Calu3 (cell line): ENCODE measurements at regions not wholly inside any gene's neighbourhood (a gene's known extent, or its start where the extent isn't known, plus 50 kb on each side); places are given as distances from the start of the nearest gene placed in this dataset.

Experiments
- BruUV-seq: library from RNA; stranded (reverse); fragments of 400-500 nt; replicated peaks from 2 replicates; lab custom pipeline; 2021; lab: Mats Ljungman, UMichigan
- CTCF ChIA-PET: fragments of 300-600 bp; sonication (Branson Sonifier 250); formaldehyde crosslinking; loops from one replicate; lab custom pipeline; 2022; ENCODE audit warnings: antibody characterized with exemption; lab: Charles Lee
- DNase-seq: peaks from one replicate; pipeline ENCODE4 v3.0.0; 2022
- H3K27ac Mint-ChIP-seq: one replicate; pipeline ENCODE4 v1.8.0; 2022; ENCODE audit warnings: mixed read lengths; ENCODE audit not compliant: unreplicated experiment
- H3K27me3 Mint-ChIP-seq: one replicate; pipeline ENCODE4 v1.8.0; 2022; ENCODE audit warnings: mixed read lengths; ENCODE audit not compliant: unreplicated experiment
- H3K36me3 Mint-ChIP-seq: one replicate; pipeline ENCODE4 v1.8.0; 2022; ENCODE audit warnings: mild to moderate bottlenecking, moderate library complexity, mixed read lengths; ENCODE audit not compliant: insufficient read depth, unreplicated experiment
- H3K4me1 Mint-ChIP-seq: one replicate; pipeline ENCODE4 v1.8.0; 2022; ENCODE audit warnings: mild to moderate bottlenecking, low read depth, mixed read lengths; ENCODE audit not compliant: unreplicated experiment
- H3K4me3 Mint-ChIP-seq: one replicate; pipeline ENCODE4 v1.8.0; 2022; ENCODE audit warnings: mild to moderate bottlenecking, low read depth, moderate library complexity, mixed read lengths; ENCODE audit not compliant: unreplicated experiment
- H3K9me3 Mint-ChIP-seq: one replicate; pipeline ENCODE4 v1.8.0; 2022; ENCODE audit warnings: low read depth, mixed read lengths; ENCODE audit not compliant: unreplicated experiment
- CTCF ChIP-seq: fragments of 200-600 bp; IDR thresholded peaks from one replicate; pipeline ENCODE4 v1.8.0; 2022; ENCODE audit warnings: antibody characterized with exemption; ENCODE audit not compliant: unreplicated experiment
- intact Hi-C: fragments of 100-400 bp; cut with micrococcal nuclease; formaldehyde crosslinking; loops from one replicate; pipeline ENCODE4 v1.10.0; 2022; ENCODE audit not compliant: unreplicated experiment

DNA sequence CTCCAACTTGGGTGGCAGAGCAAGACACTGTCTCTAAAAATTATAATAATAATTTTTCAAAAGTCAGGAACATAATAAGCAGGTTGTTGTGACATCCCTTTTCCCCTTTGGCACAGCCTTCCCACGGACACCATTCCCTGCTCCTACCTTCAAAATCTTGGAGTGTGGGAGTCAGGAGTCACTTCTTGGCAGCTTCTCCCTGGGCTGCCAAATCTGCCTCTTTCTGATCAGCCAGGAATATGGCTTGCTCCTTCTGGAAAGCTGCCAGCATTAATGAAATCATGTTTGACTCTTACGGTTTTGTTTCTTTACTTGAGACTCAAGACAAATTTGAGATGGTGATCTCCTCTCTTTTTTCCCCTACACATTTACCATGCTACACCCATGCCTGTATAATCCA is 391.4 kb upstream of the SYT1 start:
- H3K4me1 Mint-ChIP-seq = no peaks in the 10 kb centered on the region
- no peak for TF ChIP-seq CTCF
- no peak for DNase-seq
- H3K9me3 Mint-ChIP-seq = peaks cover 5% of the 10 kb centered on the region
- H3K36me3 Mint-ChIP-seq = no peaks in the 10 kb centered on the region
- H3K27me3 Mint-ChIP-seq = no peaks in the 10 kb centered on the region
- no TSS peak for BruUV-seq
- CTCF ChIA-PET = interaction anchor here (0.7 kb wide), 1 partner anchor 647 kb away, joined by 4 read pairs; no protein-coding TSS in a partner anchor
- no peak overlapping the region for H3K4me3 Mint-ChIP-seq
- intact Hi-C loops = loop anchor here (10.0 kb wide), 1 partner anchor 902 kb away; no protein-coding TSS in a partner anchor
- no peak overlapping the region for H3K27ac Mint-ChIP-seq

- DNase-seq = no peak
- CTCF ChIA-PET = interaction anchor here (0.7 kb wide), 1 partner anchor 646 kb away, joined by 4 read pairs; no protein-coding TSS in a partner anchor
- H3K9me3 Mint-ChIP-seq = peaks cover 7% of the 10 kb centered on the region
- H3K27me3 Mint-ChIP-seq = no peaks in the 10 kb centered on the region
- TF ChIP-seq CTCF = no peak
- no peaks in the 10 kb centered on the region for H3K4me1 Mint-ChIP-seq
- no peak overlapping the region for H3K27ac Mint-ChIP-seq
- no peaks in the 10 kb centered on the region for H3K36me3 Mint-ChIP-seq
- intact Hi-C loops = loop anchor here (10.0 kb wide), 1 partner anchor 901 kb away; no protein-coding TSS in a partner anchor
- no peak overlapping the region for H3K4me3 Mint-ChIP-seq
- BruUV-seq = no TSS peak
Observed at GRCh38 chr12:78473561-78473960, 391.0 kb upstream of the SYT1 start.

DNA sequence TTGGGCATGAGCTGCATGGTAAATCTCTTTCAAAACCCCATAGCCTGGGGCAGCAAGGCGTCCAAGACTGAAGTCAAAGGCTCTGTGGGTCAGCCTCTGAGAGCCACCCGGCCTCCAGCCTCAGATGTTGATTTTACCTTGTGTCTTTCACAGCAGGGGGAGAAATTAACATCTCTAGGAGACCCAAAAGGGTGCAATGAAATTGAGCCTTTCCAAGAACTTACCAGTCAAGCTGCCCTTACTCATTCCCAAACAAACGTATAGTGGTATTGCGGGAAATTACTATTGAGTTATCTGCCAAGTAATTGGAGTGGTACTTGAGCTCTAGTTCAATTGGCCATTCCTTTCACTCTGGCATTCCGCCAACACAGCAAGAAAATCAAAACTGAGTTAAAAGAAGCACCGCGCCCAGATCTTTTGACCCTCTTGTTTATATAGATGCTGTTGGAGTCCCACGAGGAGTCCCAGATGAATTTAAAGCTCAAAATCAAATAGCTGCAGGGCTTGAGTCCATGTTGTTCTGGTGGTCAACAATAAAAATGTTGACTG is 380.7 kb upstream of the SYT1 start:
- no peak for DNase-seq
- no peaks in the 10 kb centered on the region for H3K36me3 Mint-ChIP-seq
- no peak overlapping the region for H3K27ac Mint-ChIP-seq
- TF ChIP-seq CTCF = no peak
- intact Hi-C loops = no loop called here
- no peak overlapping the region for H3K4me3 Mint-ChIP-seq
- H3K9me3 Mint-ChIP-seq = peaks cover 2% of the 10 kb centered on the region
- BruUV-seq = no TSS peak
- no peaks in the 10 kb centered on the region for H3K4me1 Mint-ChIP-seq
- CTCF ChIA-PET = no interaction called here
- H3K27me3 Mint-ChIP-seq = no peaks in the 10 kb centered on the region

GRCh38 chr12:78489990-78490389 is 374.6 kb upstream of the SYT1 start:
- CTCF ChIA-PET = no interaction called here
- no peaks in the 10 kb centered on the region for H3K36me3 Mint-ChIP-seq
- intact Hi-C loops = no loop called here
- no peaks in the 10 kb centered on the region for H3K9me3 Mint-ChIP-seq
- TF ChIP-seq CTCF = no peak
- DNase-seq = no peak
- H3K27ac Mint-ChIP-seq = no peak overlapping the region
- no peak overlapping the region for H3K4me3 Mint-ChIP-seq
- BruUV-seq = no TSS peak
- no peaks in the 10 kb centered on the region for H3K4me1 Mint-ChIP-seq
- H3K27me3 Mint-ChIP-seq = no peaks in the 10 kb centered on the region
